ENCODE measurements at regions not wholly inside any gene's neighbourhood (a gene's known extent, or its start where the extent isn't known, plus 50 kb on each side); places are given as distances from the start of the nearest gene placed in this dataset.

DNA sequence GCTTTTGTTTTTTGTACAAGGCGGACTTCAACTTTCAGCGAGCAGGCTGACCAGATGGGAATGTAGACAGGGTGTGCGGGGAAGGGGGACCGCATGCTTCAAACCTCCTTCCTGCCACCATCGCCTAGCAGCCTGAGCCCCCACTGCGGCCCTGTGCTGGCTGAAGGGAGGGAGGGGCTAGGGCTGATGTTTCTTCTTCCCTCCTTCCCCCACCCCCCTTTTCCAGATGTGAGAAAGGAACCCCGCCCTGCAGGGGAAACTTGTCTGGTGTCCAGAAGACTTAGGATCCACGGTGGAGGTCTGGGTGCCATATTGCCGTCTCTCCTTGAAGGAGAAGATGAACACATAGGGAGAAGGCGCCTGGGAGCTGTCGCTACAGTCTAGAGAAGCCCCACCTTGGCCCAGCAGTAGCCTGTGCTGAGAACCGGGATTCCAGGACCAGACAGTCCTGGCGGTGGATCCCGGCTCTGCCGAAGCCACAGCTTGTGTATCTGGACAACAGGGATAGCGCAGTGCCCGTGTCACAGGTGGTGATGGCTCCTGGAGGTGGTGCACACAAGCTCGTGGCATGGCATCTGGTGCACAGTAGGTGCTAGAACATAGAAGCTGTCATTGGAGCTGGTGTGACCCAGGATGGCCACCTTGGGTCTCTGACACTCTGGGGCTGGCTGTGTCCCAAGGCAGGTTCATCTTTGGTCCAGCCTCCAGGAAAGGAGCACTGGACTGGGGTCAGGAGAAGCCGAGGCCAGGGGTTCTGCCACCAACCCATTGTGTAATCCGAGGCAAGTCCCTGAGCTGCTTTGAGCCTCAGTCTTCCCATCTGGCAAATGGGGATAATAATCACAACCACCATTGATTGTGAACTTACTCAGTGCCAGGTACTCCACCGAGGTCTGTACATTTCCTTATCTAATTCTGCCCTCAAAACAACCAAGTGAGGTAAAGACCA lies 205.6 kb downstream of the C9orf50 start:
- Histone ChIP-seq H3K27ac (peak overlapping the region; percentile 84 to 100 (median 98)), H3K27me3 (no peaks in the 10 kb centered on the region), H3K9me3 (no peaks in the 10 kb centered on the region), H3K4me1 (peaks cover 10 to 17% of the 10 kb centered on the region in 2 donors), H3K36me3 (no peaks in the 10 kb centered on the region), H3K4me3 (no peak overlapping the region)
- TF ChIP-seq POLR2A (IDR thresholded peaks at IDR 0.05) (no peak), CTCF (IDR thresholded peaks at IDR 0.05 in 4 of 5, conservative IDR thresholded peaks at IDR 0.05 in 1 of 5) (no peak)
- no peak for ATAC-seq
- DNase-seq: no peak
- in situ Hi-C loops (cut with MboI; ENCODE audit: low sequenced_read_pairs in 4 of 4) (loop anchor here in 1 of 4 donors (10.0 kb wide), 1 partner anchor 70 kb away; no protein-coding TSS in a partner anchor), intact Hi-C loops (cut with DNase I; ENCODE audit: low total_unique reads) (loop anchor here (2.0 to 5.0 kb wide), 3 partner anchors 44 to 238 kb away; partner anchors contain the start of genes IER5L and NTMT1)

DNA sequence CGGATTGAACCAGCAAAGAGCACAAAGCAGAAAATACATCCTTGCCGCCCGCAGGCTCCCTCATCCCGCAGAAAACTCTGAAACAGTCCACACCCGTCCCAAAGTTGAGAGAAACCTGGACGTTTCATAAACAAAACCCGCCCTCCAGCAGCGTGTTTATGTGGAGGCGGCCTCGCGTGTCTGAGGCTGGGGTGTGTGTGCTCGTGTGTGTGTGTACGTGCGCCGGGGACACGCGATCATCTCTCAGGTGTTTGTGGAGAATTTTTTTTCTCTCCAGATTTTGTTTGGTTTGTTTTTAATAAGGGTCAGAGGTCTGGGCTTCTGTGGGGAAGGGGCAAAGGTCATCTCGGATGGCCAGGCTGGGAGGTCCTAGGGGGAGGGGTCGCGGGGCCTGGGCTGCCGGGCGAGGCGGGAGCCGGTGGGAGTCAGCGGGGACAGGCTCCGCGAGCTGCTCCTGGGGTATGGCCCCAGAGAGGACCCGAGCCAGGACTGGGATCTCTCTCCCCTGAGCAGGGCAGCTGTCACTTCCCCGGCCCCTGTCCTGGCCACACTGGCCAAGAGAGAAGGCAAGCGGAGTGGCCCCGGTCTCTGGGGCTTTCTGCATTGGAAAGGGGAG lies 206.4 kb downstream of the C9orf50 start:
- Histone ChIP-seq H3K4me3 (peak overlapping the region; percentile 60 to 85 (median 72)), H3K27ac (peak overlapping the region; percentile 84 to 100 (median 98)), H3K4me1 (peaks cover 10 to 17% of the 10 kb centered on the region in 2 donors), H3K27me3 (no peaks in the 10 kb centered on the region), H3K36me3 (no peaks in the 10 kb centered on the region), H3K9me3 (no peaks in the 10 kb centered on the region)
- intact Hi-C loops (cut with DNase I; ENCODE audit: low total_unique reads) (loop anchor here (2.0 to 5.0 kb wide), 3 partner anchors 44 to 237 kb away; partner anchors contain the start of genes IER5L and NTMT1), in situ Hi-C loops (cut with MboI; ENCODE audit: low sequenced_read_pairs in 4 of 4) (loop anchor here in 1 of 4 donors (10.0 kb wide), 1 partner anchor 70 kb away; no protein-coding TSS in a partner anchor)
- TF ChIP-seq POLR2A (IDR thresholded peaks at IDR 0.05) (no peak), CTCF (IDR thresholded peaks at IDR 0.05 in 4 of 5, conservative IDR thresholded peaks at IDR 0.05 in 1 of 5) (no peak)
- ATAC-seq (peak; percentile 5 to 7), DNase-seq (no peak)

GRCh38 chr9:129413537-129414376 lies 207.1 kb downstream of the C9orf50 start:
- Histone ChIP-seq H3K27ac (peak overlapping the region; percentile 85 to 100 (median 98)), H3K36me3 (no peaks in the 10 kb centered on the region), H3K4me3 (peak overlapping the region; percentile 60 to 85 (median 75)), H3K4me1 (peaks cover 10 to 23% of the 10 kb centered on the region in 2 donors), H3K27me3 (no peaks in the 10 kb centered on the region), H3K9me3 (no peaks in the 10 kb centered on the region)
- DNase-seq: peak; percentile 98 to 99
- TF ChIP-seq POLR2A (IDR thresholded peaks at IDR 0.05) (peak; percentile 94 to 99), CTCF (IDR thresholded peaks at IDR 0.05 in 4 of 5, conservative IDR thresholded peaks at IDR 0.05 in 1 of 5) (peak in 1 of 5 experiments; percentile 22)
- in situ Hi-C loops (cut with MboI; ENCODE audit: low sequenced_read_pairs in 4 of 4) (loop anchor here in 1 of 4 donors (10.0 kb wide), 1 partner anchor 71 kb away; no protein-coding TSS in a partner anchor), intact Hi-C loops (cut with DNase I; ENCODE audit: low total_unique reads) (loop anchor here (1.0 to 5.0 kb wide), 6 partner anchors 45 to 273 kb away; partner anchors contain the start of genes IER5L and NTMT1)
- ATAC-seq: peak; percentile 83 to 88
